K562 (cell line): ENCODE measurements at regions not wholly inside any gene's neighbourhood (a gene's known extent, or its start where the extent isn't known, plus 50 kb on each side); places are given as distances from the start of the nearest gene placed in this dataset.

Experiments
- DEAF1 ChIP-seq: fragments of 450-650 bp; formaldehyde crosslinking; IDR thresholded peaks from 2 replicates; pipeline ENCODE4 v1.4.0; 2020; ENCODE audit warnings: mild to moderate bottlenecking, moderate library complexity
- KLF13 ChIP-seq: fragments of 450-650 bp; IDR thresholded peaks from 2 replicates; pipeline ENCODE4 v1.6.1; 2016; ENCODE audit warnings: missing genetic modification characterization, low read depth, mild to moderate bottlenecking, missing compliant biosample characterization, moderate library complexity, borderline replicate concordance
- MAFG ChIP-seq: fragments of 450-650 bp; conservative IDR thresholded peaks from 2 replicates; pipeline ENCODE4 v1.6.1; 2016; ENCODE audit warnings: missing genetic modification characterization, missing compliant biosample characterization
- NCOA1 ChIP-seq: fragments of 450-650 bp; IDR thresholded peaks from 2 replicates; pipeline ENCODE4 v1.6.1; 2016; ENCODE audit warnings: low read depth
- SAP30 ChIP-seq: fragments of 200-600 bp; sonication (generic); IDR thresholded peaks from 2 replicates; pipeline ENCODE4 v1.6.1; 2012; ENCODE audit warnings: borderline replicate concordance, low read depth, mild to moderate bottlenecking, moderate library complexity, low read length, control low read depth, inconsistent platforms; ENCODE audit not compliant: insufficient read depth, poor library complexity, severe bottlenecking
- TBL1XR1 ChIP-seq, 2 experiments: IDR thresholded peaks; 2 replicates each; pipeline ENCODE4 v1.6.1; 2012; ENCODE audit warnings: improper control_type of control experiment in 2 of 2, low read length in 2 of 2, mild to moderate bottlenecking in 1 of 2
- XRCC3 ChIP-seq: fragments of 450-650 bp; IDR thresholded peaks from 2 replicates; pipeline ENCODE4 v1.6.1; 2017; ENCODE audit warnings: mild to moderate bottlenecking, moderate library complexity
- TF ChIP-seq, protein P1 (sequence below): fragments of 450-650 bp; IDR thresholded peaks from 2 replicates; pipeline ENCODE4 v1.6.1; 2016; ENCODE audit warnings: mild to moderate bottlenecking, moderate library complexity
- TF ChIP-seq, protein P2 (sequence below): sonication (generic); formaldehyde crosslinking; IDR thresholded peaks from 2 replicates; pipeline ENCODE4 v1.8.0; 2022; ENCODE audit warnings: mild to moderate bottlenecking, missing genetic modification reagents

GRCh38 chr3:177673112-177673914, 476.0 kb upstream of the TBL1XR1 start (continued):
- TF ChIP-seq, protein P1, sequence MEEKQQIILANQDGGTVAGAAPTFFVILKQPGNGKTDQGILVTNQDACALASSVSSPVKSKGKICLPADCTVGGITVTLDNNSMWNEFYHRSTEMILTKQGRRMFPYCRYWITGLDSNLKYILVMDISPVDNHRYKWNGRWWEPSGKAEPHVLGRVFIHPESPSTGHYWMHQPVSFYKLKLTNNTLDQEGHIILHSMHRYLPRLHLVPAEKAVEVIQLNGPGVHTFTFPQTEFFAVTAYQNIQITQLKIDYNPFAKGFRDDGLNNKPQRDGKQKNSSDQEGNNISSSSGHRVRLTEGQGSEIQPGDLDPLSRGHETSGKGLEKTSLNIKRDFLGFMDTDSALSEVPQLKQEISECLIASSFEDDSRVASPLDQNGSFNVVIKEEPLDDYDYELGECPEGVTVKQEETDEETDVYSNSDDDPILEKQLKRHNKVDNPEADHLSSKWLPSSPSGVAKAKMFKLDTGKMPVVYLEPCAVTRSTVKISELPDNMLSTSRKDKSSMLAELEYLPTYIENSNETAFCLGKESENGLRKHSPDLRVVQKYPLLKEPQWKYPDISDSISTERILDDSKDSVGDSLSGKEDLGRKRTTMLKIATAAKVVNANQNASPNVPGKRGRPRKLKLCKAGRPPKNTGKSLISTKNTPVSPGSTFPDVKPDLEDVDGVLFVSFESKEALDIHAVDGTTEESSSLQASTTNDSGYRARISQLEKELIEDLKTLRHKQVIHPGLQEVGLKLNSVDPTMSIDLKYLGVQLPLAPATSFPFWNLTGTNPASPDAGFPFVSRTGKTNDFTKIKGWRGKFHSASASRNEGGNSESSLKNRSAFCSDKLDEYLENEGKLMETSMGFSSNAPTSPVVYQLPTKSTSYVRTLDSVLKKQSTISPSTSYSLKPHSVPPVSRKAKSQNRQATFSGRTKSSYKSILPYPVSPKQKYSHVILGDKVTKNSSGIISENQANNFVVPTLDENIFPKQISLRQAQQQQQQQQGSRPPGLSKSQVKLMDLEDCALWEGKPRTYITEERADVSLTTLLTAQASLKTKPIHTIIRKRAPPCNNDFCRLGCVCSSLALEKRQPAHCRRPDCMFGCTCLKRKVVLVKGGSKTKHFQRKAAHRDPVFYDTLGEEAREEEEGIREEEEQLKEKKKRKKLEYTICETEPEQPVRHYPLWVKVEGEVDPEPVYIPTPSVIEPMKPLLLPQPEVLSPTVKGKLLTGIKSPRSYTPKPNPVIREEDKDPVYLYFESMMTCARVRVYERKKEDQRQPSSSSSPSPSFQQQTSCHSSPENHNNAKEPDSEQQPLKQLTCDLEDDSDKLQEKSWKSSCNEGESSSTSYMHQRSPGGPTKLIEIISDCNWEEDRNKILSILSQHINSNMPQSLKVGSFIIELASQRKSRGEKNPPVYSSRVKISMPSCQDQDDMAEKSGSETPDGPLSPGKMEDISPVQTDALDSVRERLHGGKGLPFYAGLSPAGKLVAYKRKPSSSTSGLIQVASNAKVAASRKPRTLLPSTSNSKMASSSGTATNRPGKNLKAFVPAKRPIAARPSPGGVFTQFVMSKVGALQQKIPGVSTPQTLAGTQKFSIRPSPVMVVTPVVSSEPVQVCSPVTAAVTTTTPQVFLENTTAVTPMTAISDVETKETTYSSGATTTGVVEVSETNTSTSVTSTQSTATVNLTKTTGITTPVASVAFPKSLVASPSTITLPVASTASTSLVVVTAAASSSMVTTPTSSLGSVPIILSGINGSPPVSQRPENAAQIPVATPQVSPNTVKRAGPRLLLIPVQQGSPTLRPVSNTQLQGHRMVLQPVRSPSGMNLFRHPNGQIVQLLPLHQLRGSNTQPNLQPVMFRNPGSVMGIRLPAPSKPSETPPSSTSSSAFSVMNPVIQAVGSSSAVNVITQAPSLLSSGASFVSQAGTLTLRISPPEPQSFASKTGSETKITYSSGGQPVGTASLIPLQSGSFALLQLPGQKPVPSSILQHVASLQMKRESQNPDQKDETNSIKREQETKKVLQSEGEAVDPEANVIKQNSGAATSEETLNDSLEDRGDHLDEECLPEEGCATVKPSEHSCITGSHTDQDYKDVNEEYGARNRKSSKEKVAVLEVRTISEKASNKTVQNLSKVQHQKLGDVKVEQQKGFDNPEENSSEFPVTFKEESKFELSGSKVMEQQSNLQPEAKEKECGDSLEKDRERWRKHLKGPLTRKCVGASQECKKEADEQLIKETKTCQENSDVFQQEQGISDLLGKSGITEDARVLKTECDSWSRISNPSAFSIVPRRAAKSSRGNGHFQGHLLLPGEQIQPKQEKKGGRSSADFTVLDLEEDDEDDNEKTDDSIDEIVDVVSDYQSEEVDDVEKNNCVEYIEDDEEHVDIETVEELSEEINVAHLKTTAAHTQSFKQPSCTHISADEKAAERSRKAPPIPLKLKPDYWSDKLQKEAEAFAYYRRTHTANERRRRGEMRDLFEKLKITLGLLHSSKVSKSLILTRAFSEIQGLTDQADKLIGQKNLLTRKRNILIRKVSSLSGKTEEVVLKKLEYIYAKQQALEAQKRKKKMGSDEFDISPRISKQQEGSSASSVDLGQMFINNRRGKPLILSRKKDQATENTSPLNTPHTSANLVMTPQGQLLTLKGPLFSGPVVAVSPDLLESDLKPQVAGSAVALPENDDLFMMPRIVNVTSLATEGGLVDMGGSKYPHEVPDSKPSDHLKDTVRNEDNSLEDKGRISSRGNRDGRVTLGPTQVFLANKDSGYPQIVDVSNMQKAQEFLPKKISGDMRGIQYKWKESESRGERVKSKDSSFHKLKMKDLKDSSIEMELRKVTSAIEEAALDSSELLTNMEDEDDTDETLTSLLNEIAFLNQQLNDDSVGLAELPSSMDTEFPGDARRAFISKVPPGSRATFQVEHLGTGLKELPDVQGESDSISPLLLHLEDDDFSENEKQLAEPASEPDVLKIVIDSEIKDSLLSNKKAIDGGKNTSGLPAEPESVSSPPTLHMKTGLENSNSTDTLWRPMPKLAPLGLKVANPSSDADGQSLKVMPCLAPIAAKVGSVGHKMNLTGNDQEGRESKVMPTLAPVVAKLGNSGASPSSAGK = no peak
- TF ChIP-seq XRCC3 (no peak), KLF13 (tag) (no peak), TBL1XR1 (IDR thresholded peaks at IDR 0.05; ENCODE audit: low read length in 2 of 2) (no peak), SAP30 (no peak), MAFG (tag) (peak; percentile 94), DEAF1 (CRISPR knock-in tag) (no peak), NCOA1 (no peak)
- TF ChIP-seq, protein P2, sequence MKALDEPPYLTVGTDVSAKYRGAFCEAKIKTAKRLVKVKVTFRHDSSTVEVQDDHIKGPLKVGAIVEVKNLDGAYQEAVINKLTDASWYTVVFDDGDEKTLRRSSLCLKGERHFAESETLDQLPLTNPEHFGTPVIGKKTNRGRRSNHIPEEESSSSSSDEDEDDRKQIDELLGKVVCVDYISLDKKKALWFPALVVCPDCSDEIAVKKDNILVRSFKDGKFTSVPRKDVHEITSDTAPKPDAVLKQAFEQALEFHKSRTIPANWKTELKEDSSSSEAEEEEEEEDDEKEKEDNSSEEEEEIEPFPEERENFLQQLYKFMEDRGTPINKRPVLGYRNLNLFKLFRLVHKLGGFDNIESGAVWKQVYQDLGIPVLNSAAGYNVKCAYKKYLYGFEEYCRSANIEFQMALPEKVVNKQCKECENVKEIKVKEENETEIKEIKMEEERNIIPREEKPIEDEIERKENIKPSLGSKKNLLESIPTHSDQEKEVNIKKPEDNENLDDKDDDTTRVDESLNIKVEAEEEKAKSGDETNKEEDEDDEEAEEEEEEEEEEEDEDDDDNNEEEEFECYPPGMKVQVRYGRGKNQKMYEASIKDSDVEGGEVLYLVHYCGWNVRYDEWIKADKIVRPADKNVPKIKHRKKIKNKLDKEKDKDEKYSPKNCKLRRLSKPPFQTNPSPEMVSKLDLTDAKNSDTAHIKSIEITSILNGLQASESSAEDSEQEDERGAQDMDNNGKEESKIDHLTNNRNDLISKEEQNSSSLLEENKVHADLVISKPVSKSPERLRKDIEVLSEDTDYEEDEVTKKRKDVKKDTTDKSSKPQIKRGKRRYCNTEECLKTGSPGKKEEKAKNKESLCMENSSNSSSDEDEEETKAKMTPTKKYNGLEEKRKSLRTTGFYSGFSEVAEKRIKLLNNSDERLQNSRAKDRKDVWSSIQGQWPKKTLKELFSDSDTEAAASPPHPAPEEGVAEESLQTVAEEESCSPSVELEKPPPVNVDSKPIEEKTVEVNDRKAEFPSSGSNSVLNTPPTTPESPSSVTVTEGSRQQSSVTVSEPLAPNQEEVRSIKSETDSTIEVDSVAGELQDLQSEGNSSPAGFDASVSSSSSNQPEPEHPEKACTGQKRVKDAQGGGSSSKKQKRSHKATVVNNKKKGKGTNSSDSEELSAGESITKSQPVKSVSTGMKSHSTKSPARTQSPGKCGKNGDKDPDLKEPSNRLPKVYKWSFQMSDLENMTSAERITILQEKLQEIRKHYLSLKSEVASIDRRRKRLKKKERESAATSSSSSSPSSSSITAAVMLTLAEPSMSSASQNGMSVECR (CRISPR knock-in tag) = no peak
